Fibroblast of mammary gland (primary cell): ENCODE measurements at regions not wholly inside any gene's neighbourhood (a gene's known extent, or its start where the extent isn't known, plus 50 kb on each side); places are given as distances from the start of the nearest gene placed in this dataset.

Source experiments
- DNase-seq: peaks from one replicate; pipeline ENCODE4 v3.0.0-alpha.2; 2010; ENCODE audit warnings: low read depth
- H3K4me3 ChIP-seq: 2 replicates; pipeline ENCODE4 v1.5.1; 2011; ENCODE audit warnings: low read depth, mild to moderate bottlenecking, low read length, moderate library complexity; ENCODE audit not compliant: control insufficient read depth
- CTCF ChIP-seq: conservative IDR thresholded peaks from 2 replicates; pipeline ENCODE4 v1.5.1; 2011; ENCODE audit warnings: low read depth, low read length, inconsistent platforms; ENCODE audit not compliant: control insufficient read depth, insufficient read depth

GRCh38 chr7:12815426-12815825, 128.0 kb downstream of the ARL4A start:
- DNase-seq, result no peak
- no peak for TF ChIP-seq CTCF
- H3K4me3 ChIP-seq, result no peak overlapping the region

GRCh38 chr7:12815871-12816270, 128.4 kb downstream of the ARL4A start:
- DNase-seq, result no peak
- TF ChIP-seq CTCF, result no peak
- no peak overlapping the region for H3K4me3 ChIP-seq

- H3K4me3 ChIP-seq, result no peak overlapping the region
- no peak for TF ChIP-seq CTCF
- DNase-seq, result no peak
These were observed 133.3 kb downstream of the ARL4A start for GRCh38 chr7:12820777-12821176.

GRCh38 chr7:12821746-12822145, 134.3 kb downstream of the ARL4A start:
- no peak overlapping the region for H3K4me3 ChIP-seq
- TF ChIP-seq CTCF, result no peak
- DNase-seq, result no peak

- no peak for DNase-seq
- TF ChIP-seq CTCF, result no peak
- no peak overlapping the region for H3K4me3 ChIP-seq
These were observed 138.6 kb downstream of the ARL4A start for GRCh38 chr7:12826079-12826478.

- no peak overlapping the region for H3K4me3 ChIP-seq
- TF ChIP-seq CTCF, result no peak
- peak; percentile 2 for DNase-seq
These were observed 139.9 kb downstream of the ARL4A start for GRCh38 chr7:12827219-12827821.

GRCh38 chr7:12827920-12828319, 140.5 kb downstream of the ARL4A start:
- peak; percentile 46 for DNase-seq
- H3K4me3 ChIP-seq, result no peak overlapping the region
- TF ChIP-seq CTCF, result no peak
